Activated CD8-positive, alpha-beta memory T cell treated with anti-CD3 and anti-CD28 coated beads, Interleukin-2, amount 50 U/mL, for 4 hours (primary cell): ENCODE measurements at regions not wholly inside any gene's neighbourhood (a gene's known extent, or its start where the extent isn't known, plus 50 kb on each side); places are given as distances from the start of the nearest gene placed in this dataset.

Source experiments
- DNase-seq: peaks from one replicate; pipeline ENCODE4 v3.0.0-alpha.2; 2020

DNA sequence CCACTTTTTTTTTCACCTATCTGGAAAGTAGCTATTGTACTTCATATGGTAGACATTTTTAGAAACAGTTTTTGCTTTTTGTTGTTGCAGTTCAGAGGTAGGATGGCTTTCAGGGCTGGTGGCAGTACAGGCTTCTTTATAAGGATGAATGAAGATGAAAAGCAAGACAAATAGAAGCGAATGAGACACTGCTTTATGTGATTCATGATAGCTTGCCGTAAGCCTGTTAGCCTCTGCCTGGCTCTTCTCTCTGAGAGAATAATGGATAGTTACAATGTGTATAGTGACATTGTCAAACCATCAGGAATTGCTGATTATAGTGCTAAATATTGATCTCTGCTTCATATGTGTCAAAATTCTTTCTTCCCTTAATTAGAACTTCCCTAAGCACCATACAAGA is 173.7 kb downstream of the NR4A2 start:
- no peak for DNase-seq

DNA sequence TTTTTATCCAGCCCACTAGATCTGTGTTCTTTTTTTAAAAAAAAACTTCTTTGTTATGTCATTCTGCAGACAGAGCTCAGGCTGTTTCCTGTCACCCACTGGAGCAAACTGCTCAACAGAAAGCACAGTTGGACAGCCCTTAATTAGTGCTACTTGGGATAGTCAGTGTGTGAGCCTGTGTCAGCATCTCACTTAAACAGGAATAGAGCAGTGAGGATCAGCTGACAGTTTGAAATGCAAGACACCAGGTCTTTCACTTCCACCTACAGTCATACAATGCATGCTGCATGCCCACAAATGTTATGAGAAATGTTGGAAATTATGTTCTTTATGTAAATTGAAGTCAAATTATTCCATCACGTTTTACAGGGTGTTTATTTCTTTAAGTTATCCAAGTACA is 174.9 kb downstream of the NR4A2 start:
- no peak for DNase-seq

DNA sequence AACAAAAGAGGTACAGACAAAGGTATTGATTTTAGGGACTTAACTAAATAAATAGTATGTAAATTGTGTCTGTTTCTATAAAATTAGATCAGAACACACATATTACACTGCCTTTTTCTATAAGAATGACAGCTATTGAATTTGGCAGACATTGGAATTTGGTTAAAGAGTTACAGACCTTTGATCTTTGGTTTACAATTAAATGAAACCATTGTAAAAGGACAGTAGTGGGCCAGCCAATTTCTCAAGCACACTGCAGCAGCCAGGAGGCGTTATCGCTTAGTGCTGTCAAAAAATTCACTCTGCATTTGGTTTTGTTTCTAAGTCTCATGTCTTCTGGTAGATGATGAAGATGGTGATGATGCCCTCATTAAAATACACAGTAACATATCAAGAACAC is 175.9 kb downstream of the NR4A2 start:
- no peak for DNase-seq

DNA sequence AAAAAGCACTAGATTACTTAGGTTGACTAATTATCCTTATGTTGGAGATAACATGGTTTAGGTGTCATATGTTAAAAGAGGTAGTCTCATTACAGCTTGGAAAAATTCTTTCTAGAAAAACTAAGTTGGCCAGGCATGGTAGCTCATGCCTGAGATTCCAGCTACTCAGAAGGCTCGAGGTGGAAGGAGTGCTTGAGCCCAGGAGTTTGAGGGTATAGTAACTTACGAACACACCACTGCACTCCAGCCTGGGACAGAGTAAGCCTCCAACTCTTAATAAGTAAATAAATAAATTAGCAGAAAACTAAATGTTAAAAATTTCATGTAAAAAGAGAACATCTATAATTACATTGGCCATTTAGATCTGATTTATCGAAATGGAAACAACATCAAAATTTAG is 177.2 kb downstream of the NR4A2 start:
- no peak for DNase-seq

DNA sequence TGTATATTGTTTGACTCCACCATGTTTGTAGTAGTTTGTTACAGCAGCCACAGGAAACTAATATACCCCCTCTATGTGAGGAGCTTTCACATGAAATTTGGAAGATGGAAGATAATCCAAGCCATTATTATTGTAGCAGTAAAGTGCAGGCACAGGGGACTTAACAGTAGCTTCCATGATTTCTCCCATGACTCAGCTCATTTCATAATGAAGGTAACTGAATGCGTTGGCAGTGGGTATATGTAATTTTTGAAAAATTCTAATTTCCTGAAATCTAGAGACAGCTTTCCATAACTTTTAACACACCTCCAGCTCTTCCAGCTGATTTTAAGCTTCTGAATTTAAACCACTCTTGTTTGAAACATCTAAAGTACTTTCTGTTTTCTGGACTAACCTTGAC is 181.2 kb downstream of the NR4A2 start:
- DNase-seq, result no peak

DNA sequence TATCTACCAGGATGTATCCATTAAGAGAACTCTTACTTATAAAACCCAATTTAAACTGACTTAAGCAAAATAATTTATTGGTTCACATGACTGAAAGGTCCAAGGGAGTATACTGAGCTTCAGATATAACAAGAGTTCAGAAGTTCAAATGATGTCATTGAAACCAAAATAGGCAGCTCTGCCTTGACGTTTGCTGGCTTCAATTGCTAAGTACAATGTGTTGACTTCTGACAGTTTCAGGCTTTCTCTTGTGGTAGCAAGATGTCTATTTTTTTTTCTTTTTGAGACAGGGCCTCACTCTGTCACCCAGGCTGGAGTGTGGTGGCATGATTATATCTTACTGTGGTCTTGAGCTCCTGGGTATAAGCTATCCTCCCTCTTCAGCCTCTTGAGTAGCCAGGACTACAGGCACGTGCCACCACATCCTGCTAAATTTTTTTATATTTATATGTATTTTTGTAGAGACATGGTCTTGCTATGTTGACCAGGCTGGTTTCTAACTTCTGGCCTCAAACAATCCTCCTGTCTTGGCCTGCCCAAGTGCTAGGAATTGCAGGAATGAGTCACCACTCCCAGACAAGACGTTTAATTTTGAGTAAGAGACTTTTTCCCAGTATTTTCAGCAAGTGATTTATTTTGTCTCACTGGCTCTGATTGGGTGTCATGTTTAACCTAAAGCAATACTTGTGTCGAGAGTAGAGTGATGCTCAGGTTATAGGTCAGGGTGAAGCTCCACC is 184.8 kb downstream of the NR4A2 start:
- no peak for DNase-seq

DNA sequence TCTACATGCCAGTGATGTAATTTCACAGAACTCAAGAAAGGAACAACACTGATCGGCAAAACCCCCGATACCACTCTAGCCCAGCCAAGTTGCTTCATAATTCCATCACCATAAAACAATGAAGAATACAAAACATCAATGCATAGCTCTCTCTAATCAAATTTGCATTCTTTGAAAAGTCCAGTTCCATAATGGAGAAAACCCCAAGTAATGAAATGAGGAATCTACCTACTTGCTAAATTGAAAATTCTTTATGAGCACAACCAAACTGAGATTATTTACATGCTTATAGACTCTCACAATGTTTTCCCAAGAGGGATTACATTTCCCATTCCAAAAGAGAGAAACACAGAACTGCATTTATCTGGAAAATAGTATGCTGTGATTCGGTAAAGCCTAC is 186.5 kb downstream of the NR4A2 start:
- no peak for DNase-seq

DNA sequence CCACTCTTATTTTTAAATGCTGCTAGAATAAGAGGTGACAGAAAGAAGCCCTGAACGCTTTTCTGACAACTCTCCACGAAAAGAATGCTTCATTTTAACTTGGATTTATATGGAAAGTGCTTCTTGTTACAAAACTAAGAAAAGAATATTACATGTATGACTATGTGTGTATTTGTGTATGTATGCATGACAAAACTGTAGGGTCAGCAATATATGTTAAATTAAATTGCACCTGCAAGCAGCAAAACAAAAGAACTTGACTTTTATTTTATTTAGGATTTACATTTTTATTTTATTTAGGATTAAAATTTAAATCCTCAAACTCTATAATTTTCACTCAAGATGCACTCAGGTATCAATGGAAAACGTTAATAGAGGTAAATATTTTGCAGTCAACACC is 187.1 kb downstream of the NR4A2 start:
- DNase-seq, result no peak

DNA sequence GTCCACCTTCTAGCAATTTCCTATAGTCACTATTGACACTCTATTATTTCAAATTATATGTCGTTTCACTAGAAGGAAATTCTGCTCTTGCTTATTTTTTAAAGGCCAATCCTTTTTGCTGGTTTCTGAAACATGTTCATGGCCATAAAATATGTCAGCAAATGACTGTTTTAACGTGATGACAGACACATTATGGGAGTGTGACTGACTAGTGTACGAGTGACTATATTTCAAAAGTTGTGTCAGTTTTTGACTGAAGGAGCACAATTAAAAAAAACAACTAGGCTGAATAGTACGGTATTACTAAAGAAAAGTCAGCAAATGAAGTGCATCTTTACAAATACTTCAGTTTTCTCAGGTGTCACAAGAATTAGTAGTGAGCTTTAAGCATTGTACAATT is 196.0 kb downstream of the NR4A2 start:
- no peak for DNase-seq

DNA sequence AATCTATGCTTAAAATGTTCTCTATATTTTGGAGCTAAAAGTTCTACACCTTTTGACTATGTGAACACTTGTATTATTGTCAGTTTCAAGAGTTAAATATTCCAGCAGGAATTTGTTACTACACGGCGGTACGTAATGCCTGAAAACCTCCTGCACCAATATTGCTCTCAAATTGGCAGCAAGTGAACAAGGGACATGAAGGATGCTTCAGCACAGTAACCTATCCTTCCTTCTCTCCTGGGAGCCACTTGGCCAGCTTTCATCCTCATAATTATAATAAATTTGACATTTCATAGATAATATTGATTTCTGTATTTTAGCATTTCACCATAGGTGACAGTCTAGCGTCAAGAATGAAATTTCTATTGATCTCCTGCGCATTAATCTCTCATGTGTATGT is 197.6 kb downstream of the NR4A2 start:
- DNase-seq, result no peak

DNA sequence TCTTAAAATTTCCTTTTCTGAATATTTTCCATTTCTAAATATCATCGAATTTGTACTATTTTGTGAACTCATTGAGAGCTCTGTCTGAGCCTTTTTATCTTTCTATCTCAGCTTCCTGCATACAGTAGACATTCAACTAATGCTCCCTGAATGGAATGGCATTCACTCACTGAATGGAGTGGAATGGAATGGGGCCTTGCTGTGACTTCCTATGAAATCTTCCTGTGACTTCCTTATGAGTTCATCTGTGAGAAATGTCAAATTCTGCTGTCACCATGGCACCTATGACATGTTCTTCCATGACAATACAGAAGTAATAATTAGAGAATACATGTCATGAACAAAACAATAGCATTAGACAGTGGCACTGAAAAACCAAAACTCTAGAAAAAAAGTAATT is 199.6 kb downstream of the NR4A2 start:
- DNase-seq, result no peak

DNA sequence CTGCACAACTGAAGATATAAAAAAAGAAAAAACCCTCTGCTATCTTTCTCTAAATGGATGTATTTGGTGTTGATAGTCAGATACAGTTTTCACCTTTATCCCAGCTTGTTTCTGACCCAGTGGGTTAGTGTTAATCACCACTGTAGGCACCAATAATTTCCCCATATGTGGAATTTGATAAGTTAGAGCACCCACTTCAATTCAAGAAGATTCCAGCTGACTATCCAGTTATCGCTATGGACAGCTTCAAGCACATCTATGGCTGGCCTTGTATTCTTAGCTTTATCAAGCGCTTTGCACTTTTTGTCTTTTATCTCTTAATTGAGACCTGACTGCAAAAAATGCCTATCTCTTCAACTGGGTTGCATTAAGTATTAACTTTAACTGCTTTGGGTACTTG is 200.4 kb downstream of the NR4A2 start:
- no peak for DNase-seq

DNA sequence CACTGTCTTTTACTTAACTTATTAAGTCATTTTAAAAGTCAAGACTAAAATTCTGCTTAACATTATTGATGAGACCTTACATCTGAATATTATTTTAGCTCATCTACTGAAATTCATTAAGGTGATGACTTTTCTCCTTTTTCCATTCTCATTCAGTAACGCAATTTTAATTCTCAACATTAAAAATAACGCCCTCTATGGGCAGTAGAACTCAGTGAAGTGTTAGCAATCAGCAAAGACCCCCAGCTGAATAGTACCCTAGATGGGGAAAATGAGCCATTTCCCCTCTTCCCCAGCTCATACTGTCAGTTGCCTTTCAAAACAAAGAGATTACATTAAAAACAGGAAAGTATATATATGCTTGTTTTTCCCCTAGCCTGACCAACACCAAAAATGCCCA is 203.3 kb downstream of the NR4A2 start:
- no peak for DNase-seq

DNA sequence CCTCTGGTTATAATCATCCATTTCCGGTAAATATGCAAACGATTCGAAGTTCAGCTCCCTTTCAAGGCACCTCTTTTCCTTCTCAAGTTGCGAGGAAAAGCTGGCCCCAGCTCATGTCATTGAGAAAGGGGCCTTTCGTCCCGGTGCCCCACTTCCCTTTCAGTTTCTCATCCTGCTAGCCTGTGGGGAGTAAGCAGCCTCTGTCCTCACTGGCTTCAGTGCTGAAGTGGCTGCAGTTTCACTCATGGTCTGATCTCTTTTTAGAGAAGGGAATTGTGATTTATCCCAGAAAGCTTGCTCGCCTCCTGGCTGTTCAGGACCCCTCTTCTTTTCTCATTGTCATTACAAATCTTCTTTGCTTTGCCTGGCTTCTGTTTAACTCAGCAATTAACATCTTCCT is 207.5 kb downstream of the NR4A2 start:
- no peak for DNase-seq

DNA sequence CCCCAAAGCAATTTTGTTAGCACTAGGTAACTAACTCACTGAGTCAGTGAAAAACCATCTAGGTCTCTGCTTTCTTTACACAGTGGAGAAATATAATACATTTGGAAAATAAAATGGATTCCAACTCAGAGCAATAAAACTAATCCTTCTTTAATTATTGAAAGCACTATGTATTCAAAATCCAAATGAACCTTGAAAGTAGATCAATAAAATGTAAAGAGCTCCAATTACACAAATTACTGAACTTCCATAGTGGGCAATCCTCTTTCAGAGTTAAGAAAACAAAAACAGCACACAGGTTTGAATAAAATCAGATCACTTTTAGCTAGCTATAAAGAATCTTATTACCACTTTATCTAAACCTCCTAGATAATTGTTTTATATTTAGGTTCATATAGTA is 208.1 kb downstream of the NR4A2 start:
- DNase-seq, result no peak

DNA sequence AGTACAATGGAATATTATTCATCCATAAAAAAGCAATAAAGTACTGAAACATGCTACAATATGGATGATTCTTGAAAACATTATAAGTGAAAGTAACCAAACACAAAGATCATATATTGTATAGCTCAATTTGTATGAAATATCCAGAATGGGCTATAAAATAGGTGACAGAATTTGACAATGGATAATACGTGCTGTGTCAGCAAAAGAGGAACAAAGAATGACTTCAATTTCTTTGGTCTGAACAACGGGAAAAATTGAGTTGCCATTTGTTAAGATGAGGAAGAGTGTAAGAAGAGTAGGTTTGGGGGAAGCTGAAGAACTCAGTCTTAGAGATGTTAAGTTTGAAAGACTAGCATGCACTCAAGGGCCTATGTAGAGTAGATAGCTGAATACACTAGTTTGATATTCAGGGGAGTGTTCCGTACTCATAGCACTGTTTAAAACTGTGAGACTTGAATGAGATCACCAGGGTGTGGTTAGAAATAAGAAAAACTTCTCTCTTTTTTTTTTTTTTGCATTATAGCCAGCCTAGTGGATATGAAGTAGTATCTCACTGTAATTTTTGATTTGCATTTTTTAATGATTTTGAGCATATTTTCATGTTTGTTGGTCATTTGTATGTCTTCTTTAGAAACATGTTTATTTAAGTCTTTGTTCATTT is 213.6 kb downstream of the NR4A2 start:
- no peak for DNase-seq

DNA sequence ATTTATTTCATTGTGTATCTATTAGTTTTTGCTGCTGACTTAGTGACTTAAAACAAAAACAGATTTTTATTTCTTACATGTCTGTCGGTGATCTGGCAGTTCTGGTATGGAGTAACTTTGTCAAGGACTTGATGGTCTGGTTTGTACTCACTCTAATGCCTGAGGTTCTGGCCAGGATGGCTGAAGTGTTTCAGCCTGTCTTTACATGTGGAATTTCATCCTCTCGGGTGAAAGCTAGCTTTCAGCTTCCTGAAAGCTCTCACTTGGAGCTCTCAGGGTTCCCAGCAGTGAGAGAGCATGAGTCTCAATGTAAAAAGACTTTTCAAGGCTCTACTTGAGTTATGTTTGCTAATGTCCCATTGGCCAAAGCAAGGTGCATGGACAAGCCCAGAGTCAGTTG is 216.4 kb downstream of the NR4A2 start:
- no peak for DNase-seq

DNA sequence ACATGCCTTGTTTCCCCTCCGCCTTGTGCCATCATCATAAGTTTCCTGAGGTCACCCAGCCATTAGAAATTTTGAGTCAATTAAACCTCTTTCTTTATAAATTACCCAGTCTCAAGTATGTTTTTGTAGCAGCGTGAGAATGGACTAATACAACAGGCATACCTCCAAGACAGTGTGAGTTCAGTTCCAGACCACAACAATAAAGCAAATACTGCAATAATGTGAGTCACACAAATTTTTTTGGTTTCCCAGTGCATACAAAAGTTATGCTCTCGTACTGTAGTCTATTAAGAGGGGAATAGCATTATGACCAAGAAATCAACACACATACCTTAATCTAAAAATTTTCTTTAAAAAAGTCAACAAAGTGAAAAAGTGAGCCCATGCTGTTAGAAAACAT is 217.2 kb downstream of the NR4A2 start:
- no peak for DNase-seq

DNA sequence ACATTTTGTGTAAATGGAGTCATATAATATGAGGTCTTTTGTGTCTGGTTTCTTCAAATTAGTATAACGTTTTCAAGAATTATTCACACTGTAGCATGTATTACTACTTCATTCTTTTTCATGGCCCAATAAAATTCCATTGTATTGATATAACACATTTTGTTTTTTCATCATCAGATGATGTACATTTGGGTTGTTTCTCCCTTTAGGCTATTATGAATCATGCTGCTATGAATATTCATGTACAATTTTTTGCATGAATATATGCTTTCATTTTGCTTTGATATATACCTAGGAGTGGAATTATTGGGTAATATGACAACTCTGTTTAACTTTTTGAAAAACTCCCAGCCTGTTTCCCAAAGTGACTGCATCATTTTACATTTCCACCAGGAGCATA is 220.2 kb downstream of the NR4A2 start:
- DNase-seq, result no peak

DNA sequence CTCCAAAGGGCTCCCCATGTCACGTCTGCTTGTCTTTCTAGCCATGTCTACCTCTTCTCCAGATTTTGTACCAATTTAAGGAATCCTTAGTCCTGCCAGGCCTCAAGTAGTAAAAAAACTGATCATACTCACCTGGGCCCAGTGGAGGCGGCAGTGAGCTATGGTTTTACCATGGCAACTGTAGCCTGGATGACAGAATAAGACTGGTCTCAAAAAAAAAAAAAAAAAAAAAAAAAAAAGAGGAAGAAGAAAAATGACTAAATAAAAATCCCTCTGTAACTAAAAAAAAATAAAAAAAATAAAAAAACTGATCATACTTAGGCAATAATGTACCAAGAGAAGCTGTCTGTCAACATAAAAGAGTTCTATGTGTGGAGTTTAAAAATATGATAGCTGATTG is 221.6 kb downstream of the NR4A2 start:
- DNase-seq, result peak; percentile 18

DNA sequence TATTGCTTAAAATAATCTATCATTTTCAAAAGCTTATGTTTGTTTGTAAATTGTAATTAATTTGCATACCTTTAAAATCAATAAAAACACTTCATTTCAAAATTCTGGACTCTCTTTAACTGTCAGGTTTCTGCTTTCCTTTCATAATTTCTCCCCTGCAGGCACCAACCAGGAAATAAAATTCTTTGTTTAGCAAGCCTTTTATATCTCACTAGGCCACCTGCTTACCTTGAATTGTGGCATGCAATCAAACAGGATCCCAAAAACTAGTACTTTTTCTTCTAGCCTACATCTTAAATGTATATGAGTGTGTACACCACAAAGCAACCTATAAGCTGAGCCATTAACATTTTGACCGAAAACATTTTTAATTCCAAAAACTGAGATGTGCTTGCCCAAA is 233.1 kb downstream of the NR4A2 start:
- DNase-seq, result no peak

DNA sequence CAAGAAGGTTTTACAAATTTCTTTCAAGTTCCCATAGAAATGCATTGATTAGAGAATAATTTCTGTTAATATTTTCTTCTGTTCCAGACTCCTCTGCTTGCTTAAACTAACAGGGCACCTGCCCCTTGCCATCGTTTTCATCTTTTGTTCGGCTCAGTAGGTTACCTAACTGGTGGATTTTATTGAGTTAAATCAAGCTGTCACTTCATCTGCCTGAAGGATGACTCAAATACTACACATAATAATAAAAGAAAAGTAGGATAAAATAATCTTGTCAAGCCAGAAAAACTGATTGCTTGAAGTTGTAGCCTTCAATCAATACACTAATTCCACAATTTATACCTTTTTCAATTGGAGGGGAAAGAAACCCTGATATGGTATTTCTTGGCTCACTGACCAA is 234.0 kb downstream of the NR4A2 start:
- no peak for DNase-seq

DNA sequence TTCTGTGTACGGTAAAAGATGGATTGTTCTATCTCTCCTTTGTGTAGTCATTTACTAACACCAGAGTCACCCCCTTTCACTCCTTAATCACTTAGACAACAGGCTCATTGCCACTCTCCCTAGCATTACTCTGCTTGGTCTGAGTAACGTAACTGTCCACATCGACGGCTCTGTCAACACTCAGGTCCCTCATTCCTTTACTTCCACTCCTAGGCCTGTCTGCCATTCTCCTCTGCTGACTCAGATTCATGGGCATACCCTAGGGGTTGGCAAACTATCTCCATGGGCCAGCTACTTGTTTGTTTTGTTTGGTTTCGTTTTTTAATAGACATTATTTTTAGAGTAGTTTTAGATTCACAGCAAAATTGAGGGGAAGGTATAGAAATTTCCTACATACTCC is 243.9 kb downstream of the NR4A2 start:
- DNase-seq, result no peak

DNA sequence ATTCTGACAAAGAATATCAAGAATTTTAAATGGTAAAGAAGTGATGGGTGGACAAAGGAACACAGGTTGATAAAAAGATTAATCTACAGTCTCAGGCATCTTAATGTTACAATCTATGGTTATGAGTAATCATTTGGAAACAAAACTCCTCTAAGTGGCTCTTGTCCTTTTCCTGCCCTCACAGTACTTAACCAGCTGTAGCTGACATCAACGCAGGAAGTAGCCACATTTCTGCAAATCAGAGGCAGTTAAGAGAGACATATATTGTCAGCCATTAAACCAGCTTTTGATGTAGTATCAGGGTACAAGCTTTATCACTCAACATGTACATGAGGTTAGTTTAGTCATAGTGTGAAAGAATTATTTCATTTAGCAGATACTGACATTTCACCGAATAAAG is 244.6 kb downstream of the NR4A2 start:
- no peak for DNase-seq
